ENCODE measurements at regions not wholly inside any gene's neighbourhood (a gene's known extent, or its start where the extent isn't known, plus 50 kb on each side); places are given as distances from the start of the nearest gene placed in this dataset.

DNA sequence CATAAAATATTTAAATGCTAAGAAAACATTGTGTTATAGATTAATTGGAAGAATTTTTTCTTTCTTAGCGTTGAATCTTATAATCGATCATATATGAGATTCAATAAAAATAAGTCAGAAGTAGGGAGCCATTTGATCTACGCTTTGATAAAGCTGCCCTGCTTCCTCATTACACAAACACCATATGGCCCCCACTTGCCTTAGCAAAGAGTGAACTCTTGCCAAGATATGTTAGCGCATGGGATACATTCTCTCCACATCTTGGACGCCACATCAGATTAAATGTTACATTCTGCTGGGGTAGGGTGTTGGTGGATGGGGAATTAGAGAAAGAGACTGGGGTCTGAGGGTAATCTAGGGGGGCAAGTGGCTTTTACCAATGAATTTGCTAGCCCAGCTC, 207.7 kb upstream of the MID1 start:
- DNase-seq (ENCODE audit: low read depth): no peak
- no peak overlapping the region for H3K4me3 ChIP-seq (ENCODE audit: low read depth, low read length)
- TF ChIP-seq, protein P1, sequence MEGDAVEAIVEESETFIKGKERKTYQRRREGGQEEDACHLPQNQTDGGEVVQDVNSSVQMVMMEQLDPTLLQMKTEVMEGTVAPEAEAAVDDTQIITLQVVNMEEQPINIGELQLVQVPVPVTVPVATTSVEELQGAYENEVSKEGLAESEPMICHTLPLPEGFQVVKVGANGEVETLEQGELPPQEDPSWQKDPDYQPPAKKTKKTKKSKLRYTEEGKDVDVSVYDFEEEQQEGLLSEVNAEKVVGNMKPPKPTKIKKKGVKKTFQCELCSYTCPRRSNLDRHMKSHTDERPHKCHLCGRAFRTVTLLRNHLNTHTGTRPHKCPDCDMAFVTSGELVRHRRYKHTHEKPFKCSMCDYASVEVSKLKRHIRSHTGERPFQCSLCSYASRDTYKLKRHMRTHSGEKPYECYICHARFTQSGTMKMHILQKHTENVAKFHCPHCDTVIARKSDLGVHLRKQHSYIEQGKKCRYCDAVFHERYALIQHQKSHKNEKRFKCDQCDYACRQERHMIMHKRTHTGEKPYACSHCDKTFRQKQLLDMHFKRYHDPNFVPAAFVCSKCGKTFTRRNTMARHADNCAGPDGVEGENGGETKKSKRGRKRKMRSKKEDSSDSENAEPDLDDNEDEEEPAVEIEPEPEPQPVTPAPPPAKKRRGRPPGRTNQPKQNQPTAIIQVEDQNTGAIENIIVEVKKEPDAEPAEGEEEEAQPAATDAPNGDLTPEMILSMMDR (IDR thresholded peaks at IDR 0.05; ENCODE audit: insufficient read depth, low read depth, low read length, missing control alignments): no peak

DNA sequence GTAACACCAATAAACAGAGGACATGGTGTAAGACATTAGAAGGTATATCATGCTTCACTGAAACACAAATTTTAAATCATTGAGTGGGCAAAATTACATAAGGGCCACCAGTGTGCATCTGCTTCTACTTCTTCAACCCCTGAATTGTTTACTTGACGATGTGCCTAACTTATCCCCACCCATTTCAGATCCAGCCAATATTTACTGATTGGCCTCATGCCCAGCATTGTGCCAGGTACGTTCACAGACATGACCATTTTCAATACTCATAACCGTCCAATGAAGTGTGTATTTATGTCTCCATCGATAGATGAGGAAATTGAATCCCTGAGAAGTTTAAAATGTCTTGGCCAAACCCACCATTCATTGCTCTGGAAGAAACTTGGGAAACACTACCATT, 208.3 kb upstream of the MID1 start:
- TF ChIP-seq, protein P1 (IDR thresholded peaks at IDR 0.05; ENCODE audit: insufficient read depth, low read depth, low read length, missing control alignments): no peak
- H3K4me3 ChIP-seq (ENCODE audit: low read depth, low read length): no peak overlapping the region
- DNase-seq (ENCODE audit: low read depth): no peak

DNA sequence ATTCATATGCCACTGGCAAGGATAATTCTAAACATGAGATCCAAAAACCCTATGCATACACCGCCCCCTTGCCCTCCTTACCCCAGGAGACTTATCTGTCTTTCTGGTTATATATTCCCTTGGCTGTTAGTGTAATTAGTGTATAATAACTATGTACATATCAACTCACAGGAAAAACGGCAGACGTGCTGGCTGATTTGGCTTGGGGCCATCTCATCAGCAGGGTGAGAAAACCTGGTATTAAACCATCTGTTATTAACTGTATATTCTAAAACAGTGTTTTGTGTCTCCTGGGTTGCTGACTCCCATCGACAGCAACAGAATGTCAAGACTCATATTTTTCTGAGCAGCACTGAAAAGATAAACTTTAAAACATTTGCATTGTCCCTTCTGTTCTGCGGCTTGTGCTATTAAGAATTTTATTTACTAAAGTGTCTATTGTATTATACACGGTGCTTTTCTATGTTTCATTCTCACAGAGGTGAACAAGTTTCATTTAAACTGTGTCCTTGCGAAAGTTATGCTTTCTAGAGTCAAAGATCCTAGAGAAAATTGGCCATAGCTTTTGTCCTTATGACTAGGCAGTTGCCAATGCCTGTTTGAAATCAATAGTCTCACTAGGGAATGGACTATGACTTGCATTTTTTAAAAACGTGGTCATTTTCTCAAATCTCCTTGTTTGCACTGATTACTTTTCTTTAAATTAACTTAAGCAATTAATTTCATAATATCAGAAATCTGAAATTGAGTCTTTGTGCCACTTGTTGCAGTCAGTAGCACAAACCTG, 211.5 kb upstream of the MID1 start:
- TF ChIP-seq, protein P1 (IDR thresholded peaks at IDR 0.05; ENCODE audit: insufficient read depth, low read depth, low read length, missing control alignments): no peak
- H3K4me3 ChIP-seq (ENCODE audit: low read depth, low read length): no peak overlapping the region
- DNase-seq (ENCODE audit: low read depth): no peak

DNA sequence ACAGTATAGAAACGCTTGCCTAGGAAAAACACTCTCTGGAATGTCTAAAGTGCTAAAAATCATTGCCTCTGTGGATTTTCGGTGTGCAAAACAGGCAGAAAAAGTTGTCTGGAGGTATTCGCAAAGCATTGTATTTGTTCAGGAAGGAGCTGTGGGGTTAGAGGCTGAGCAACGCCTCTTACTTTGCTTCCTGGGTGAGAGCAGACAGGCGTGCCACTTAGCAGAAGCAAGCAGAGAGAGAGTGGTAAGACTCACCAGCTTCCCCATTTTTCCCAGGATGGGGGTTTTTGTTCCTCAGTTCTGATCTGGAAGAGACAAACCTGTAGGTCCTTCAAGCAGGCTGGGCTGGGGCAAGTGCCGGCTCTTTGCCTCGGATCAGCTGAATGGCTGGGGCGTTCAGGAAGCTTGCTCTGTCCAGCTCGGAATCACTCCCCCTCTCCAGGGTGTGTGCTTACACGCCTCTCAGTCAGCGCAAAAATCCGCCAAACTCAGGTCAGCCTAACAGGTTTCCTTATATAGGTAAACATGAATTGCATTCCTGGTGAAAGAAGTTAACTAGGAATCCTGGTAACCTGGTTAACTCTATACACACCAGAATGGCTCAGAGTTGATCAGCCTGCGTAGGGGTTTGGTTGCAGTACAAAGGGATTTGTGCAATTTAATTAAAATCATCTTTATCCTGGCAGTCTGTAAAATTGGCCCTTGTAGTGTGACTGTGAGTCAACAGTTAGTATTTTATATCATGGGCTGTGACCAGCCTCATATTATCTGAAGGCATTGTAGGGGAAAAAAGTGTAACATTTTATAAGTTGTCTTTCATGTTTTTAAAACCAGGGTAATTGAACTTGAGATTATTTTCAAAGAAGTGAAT, 213.1 kb upstream of the MID1 start:
- TF ChIP-seq, protein P1 (IDR thresholded peaks at IDR 0.05; ENCODE audit: insufficient read depth, low read depth, low read length, missing control alignments): no peak
- no peak for DNase-seq (ENCODE audit: low read depth)
- no peak overlapping the region for H3K4me3 ChIP-seq (ENCODE audit: low read depth, low read length)

DNA sequence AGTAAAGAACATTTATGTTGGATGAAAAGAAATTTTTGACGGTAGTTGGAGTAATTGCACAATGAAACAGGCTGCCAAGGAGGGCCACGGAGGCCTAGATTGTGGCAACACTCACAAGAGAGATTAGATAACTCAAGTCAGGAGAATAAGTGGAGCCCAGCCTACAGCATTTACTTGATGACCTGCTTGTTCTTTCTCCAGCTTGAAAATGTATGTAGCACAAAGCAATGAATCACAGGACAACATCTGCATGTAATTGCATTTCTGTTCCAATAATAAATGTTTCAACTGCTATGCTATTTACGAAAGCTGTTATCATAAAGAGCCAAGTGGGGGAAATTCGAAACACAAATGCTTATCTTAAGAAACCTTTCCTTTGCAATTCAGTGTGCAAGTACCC, 221.2 kb upstream of the MID1 start:
- TF ChIP-seq, protein P1 (IDR thresholded peaks at IDR 0.05; ENCODE audit: insufficient read depth, low read depth, low read length, missing control alignments): no peak
- H3K4me3 ChIP-seq (ENCODE audit: low read depth, low read length): no peak overlapping the region
- no peak for DNase-seq (ENCODE audit: low read depth)

DNA sequence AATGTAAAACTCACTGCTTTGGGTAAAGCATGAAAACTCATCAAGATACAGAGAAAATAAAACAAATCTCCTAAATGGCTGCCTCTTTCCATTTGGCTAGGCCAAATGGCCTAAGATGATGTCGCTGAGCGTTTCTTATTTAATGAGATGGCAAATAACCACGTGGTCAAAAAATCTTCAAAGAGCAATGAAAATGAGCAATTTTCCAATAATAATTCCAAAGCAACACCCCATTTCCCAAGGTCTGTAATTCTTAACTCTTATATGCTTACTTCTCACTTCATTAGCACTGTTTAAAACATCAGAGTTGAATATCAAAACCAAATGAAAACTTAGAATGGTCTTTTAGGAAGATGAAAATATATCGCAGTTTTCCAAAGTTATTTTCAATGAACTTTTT, 222.3 kb upstream of the MID1 start:
- TF ChIP-seq, protein P1 (IDR thresholded peaks at IDR 0.05; ENCODE audit: insufficient read depth, low read depth, low read length, missing control alignments): no peak
- no peak for DNase-seq (ENCODE audit: low read depth)

More for the DNA sequence above, 222.3 kb upstream of the MID1 start:
- no peak overlapping the region for H3K4me3 ChIP-seq (ENCODE audit: low read depth, low read length)

Measured in GM12865 (cell line).